OCI-LY3 (cell line): ENCODE measurements at regions not wholly inside any gene's neighbourhood (a gene's known extent, or its start where the extent isn't known, plus 50 kb on each side); places are given as distances from the start of the nearest gene placed in this dataset.
"Not testable (repeated sequence)": the region's sequence is repeated elsewhere in the genome, so short reads cannot be mapped to it uniquely, and the experiment has no call there.

Source experiments
- H2AFZ ChIP-seq: fragments of 200-600, 300-600 bp; shearing (Covaris generic); 2 replicates; pipeline ENCODE4 v1.6.0; 2014; ENCODE audit warnings: antibody characterized with exemption, low read depth, low read length
- H3K27ac ChIP-seq: fragments of 200-600, 300-600 bp; sonication (generic); 2 replicates; pipeline ENCODE4 v1.5.1; 2014; ENCODE audit warnings: mild to moderate bottlenecking, low read length, moderate library complexity, mixed read lengths
- H3K27me3 ChIP-seq: fragments of 200-600, 300-600 bp; sonication (generic); 2 replicates; pipeline ENCODE4 v1.6.1; 2014; ENCODE audit warnings: low read depth, low read length, mixed read lengths
- H3K36me3 ChIP-seq: fragments of 200-600, 300-600 bp; sonication (generic); replicated peaks from 2 replicates; pipeline ENCODE3; 2014; ENCODE audit warnings: low read depth, low read length, mixed read lengths
- H3K4me1 ChIP-seq: fragments of 300-600, 200-600 bp; sonication (generic); 2 replicates; pipeline ENCODE4 v1.6.1; 2014; ENCODE audit warnings: low read length, mixed read lengths
- H3K4me2 ChIP-seq: fragments of 200-600, 300-600 bp; sonication (generic); 2 replicates; pipeline ENCODE4 v1.6.1; 2014; ENCODE audit warnings: low read length, mixed read lengths
- H3K4me3 ChIP-seq: fragments of 300-600, 200-600 bp; sonication (generic); 2 replicates; pipeline ENCODE4 v1.5.1; 2014; ENCODE audit warnings: antibody characterized with exemption, mild to moderate bottlenecking, low read length, moderate library complexity
- H3K79me2 ChIP-seq: fragments of 300-600, 200-600 bp; shearing (Covaris generic); 2 replicates; pipeline ENCODE4 v1.6.1; 2014; ENCODE audit warnings: mild to moderate bottlenecking, low read length, mixed read lengths
- H3K9ac ChIP-seq: fragments of 300-600, 200-600 bp; shearing (Covaris generic); 2 replicates; pipeline ENCODE4 v1.6.0; 2014; ENCODE audit warnings: mild to moderate bottlenecking, low read length, moderate library complexity
- H3K9me3 ChIP-seq: fragments of 200-600, 300-600 bp; shearing (Covaris generic); 2 replicates; pipeline ENCODE4 v1.6.1; 2014; ENCODE audit warnings: low read length, mixed read lengths; ENCODE audit not compliant: insufficient read depth
- H4K20me1 ChIP-seq: fragments of 200-600, 300-600 bp; sonication (generic); 2 replicates; pipeline ENCODE4 v1.6.1; 2016; ENCODE audit warnings: low read length, mixed read lengths; ENCODE audit not compliant: insufficient read depth
- EZH2phosphoT487 ChIP-seq: fragments of 200-600 bp; shearing (Covaris generic); IDR thresholded peaks from 2 replicates; pipeline ENCODE4 v1.6.1; 2018; ENCODE audit warnings: antibody characterized with exemption, mixed run types, low read depth
- TF ChIP-seq, protein P1 (sequence below): fragments of 200-600, 300-600 bp; sonication (generic); IDR thresholded peaks from 2 replicates; pipeline ENCODE4 v1.5.1; 2014; ENCODE audit warnings: antibody characterized with exemption, low read length, low read depth

GRCh38 chr14:37708481-37708880 is 113.1 kb downstream of the TTC6 start:
- Histone ChIP-seq H3K27ac (no peak overlapping the region), H3K4me2 (no peak overlapping the region), H3K4me1 (no peaks in the 10 kb centered on the region), H3K4me3 (no peak overlapping the region), H2AFZ (no peak overlapping the region), H4K20me1 (no peaks in the 10 kb centered on the region), H3K79me2 (no peaks in the 10 kb centered on the region), H3K36me3 (no peaks in the 10 kb centered on the region), H3K27me3 (no peaks in the 10 kb centered on the region), H3K9ac (no peak overlapping the region), H3K9me3 (no peaks in the 10 kb centered on the region)
- TF ChIP-seq EZH2phosphoT487: no peak
- TF ChIP-seq, protein P1, sequence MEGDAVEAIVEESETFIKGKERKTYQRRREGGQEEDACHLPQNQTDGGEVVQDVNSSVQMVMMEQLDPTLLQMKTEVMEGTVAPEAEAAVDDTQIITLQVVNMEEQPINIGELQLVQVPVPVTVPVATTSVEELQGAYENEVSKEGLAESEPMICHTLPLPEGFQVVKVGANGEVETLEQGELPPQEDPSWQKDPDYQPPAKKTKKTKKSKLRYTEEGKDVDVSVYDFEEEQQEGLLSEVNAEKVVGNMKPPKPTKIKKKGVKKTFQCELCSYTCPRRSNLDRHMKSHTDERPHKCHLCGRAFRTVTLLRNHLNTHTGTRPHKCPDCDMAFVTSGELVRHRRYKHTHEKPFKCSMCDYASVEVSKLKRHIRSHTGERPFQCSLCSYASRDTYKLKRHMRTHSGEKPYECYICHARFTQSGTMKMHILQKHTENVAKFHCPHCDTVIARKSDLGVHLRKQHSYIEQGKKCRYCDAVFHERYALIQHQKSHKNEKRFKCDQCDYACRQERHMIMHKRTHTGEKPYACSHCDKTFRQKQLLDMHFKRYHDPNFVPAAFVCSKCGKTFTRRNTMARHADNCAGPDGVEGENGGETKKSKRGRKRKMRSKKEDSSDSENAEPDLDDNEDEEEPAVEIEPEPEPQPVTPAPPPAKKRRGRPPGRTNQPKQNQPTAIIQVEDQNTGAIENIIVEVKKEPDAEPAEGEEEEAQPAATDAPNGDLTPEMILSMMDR: no peak

GRCh38 chr14:37709419-37710195 is 114.2 kb downstream of the TTC6 start:
- Histone ChIP-seq H3K27me3 (no peaks in the 10 kb centered on the region), H3K9ac (no peak overlapping the region), H3K36me3 (no peaks in the 10 kb centered on the region), H4K20me1 (no peaks in the 10 kb centered on the region), H3K9me3 (no peaks in the 10 kb centered on the region), H3K4me3 (no peak overlapping the region), H3K4me1 (no peaks in the 10 kb centered on the region), H3K79me2 (no peaks in the 10 kb centered on the region), H3K27ac (no peak overlapping the region), H2AFZ (no peak overlapping the region), H3K4me2 (no peak overlapping the region)
- TF ChIP-seq, protein P1: peak; percentile 34; the same call in 1 of the 2 replicates
- TF ChIP-seq EZH2phosphoT487: no peak

GRCh38 chr14:37711356-37711830 is 116.0 kb downstream of the TTC6 start:
- TF ChIP-seq, protein P1: no peak
- TF ChIP-seq EZH2phosphoT487: no peak
- no peaks in the 10 kb centered on the region for H3K4me1 ChIP-seq
- no peaks in the 10 kb centered on the region for H3K79me2 ChIP-seq
- H3K4me3 ChIP-seq: no peak overlapping the region
- no peak overlapping the region for H3K9ac ChIP-seq
- H3K36me3 ChIP-seq: no peaks in the 10 kb centered on the region
- H3K27ac ChIP-seq: no peak overlapping the region
- H2AFZ ChIP-seq: no peak overlapping the region
- no peaks in the 10 kb centered on the region for H4K20me1 ChIP-seq
- H3K9me3 ChIP-seq: no peaks in the 10 kb centered on the region
- no peak overlapping the region for H3K4me2 ChIP-seq
- H3K27me3 ChIP-seq: no peaks in the 10 kb centered on the region

DNA sequence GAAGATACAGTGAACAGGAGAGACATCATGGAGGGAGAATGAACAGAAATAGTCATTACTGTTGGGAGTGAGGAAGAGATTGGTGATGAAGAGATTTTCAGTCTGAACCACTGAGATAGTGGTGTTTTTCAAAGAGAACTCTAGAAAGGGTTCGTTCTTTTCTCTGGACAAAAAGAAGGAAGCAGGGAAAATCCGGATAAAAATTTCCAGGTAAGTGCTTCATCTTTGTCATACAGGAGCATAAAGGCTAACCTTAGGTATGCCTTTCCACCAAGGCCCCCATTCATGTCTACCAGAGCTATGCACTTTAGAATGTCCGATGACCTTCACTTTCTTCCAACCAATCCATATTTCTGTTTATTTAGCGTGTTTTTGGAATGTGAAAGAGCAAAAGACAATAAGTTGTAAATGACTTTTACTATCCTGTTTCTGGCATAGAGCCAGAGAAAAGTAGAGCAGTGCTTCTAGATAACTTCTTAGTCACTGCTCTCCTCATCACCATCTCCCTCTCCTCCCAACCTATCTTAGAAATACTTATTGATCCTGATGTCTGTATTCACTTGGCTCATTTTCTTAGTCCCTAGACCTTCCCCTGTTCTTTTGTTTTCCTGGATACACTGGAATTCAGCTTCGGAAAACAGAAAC is 116.5 kb downstream of the TTC6 start:
- H2AFZ ChIP-seq: no peak overlapping the region
- no peaks in the 10 kb centered on the region for H3K9me3 ChIP-seq
- H3K4me2 ChIP-seq: no peak overlapping the region
- H4K20me1 ChIP-seq: no peaks in the 10 kb centered on the region
- no peaks in the 10 kb centered on the region for H3K79me2 ChIP-seq
- H3K4me1 ChIP-seq: no peaks in the 10 kb centered on the region
- no peaks in the 10 kb centered on the region for H3K36me3 ChIP-seq
- H3K9ac ChIP-seq: no peak overlapping the region
- TF ChIP-seq EZH2phosphoT487: no peak
- TF ChIP-seq, protein P1: no peak
- H3K27ac ChIP-seq: no peak overlapping the region
- H3K27me3 ChIP-seq: no peaks in the 10 kb centered on the region
- no peak overlapping the region for H3K4me3 ChIP-seq

DNA sequence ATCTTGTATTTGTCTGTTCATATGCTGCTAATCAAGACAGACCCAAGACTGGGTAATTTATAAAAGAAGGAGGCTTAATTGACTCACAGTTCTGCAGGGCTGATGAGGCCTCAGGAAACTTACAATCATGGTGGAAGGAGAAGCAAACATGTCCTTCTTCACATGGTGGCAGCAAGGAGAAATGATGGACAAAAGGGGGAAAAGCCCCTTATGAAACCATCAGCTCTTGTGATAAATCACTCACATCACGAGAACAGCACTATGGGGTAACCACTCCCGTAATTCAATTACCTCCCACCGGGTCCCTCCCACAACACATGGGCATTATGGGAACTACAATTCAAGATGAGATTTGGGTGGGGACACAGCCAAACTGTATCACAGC is 117.0 kb downstream of the TTC6 start:
- H3K36me3 ChIP-seq, H3K79me2 ChIP-seq, H4K20me1 ChIP-seq, H3K4me2 ChIP-seq, H3K4me1 ChIP-seq, H3K27ac ChIP-seq, H3K4me3 ChIP-seq, H3K9me3 ChIP-seq, H2AFZ ChIP-seq, H3K27me3 ChIP-seq, H3K9ac ChIP-seq: not testable (repeated sequence)
